Endothelial cell of umbilical vein (primary cell): ENCODE measurements at regions not wholly inside any gene's neighbourhood (a gene's known extent, or its start where the extent isn't known, plus 50 kb on each side); places are given as distances from the start of the nearest gene placed in this dataset.

ENCODE experiments used
- BruUV-seq: library from RNA; stranded (reverse); fragments of 400-500 nt; replicated peaks from 2 replicates; lab custom pipeline; 2021; lab: Mats Ljungman, UMichigan
- CTCF ChIA-PET: fragments of 300-600, 350-600 bp; sonication (Branson Sonifier 250); formaldehyde crosslinking; loops from one replicate; lab custom pipeline; 2021; ENCODE audit warnings: antibody characterized with exemption, inconsistent platforms; lab: Charles Lee
- POLR2A ChIA-PET: fragments of 300-600, 350-600 bp; sonication (Branson Sonifier 250); formaldehyde crosslinking; loops from one replicate; lab custom pipeline; 2021; ENCODE audit warnings: antibody characterized with exemption, inconsistent platforms; lab: Charles Lee
- DNase-seq: peaks from one replicate; pipeline ENCODE4 v3.0.0-alpha.2; 2011; ENCODE audit warnings: low read depth, low spot score
- FAIRE-seq: peaks from 2 replicates; lab custom pipeline; 2011; peaks lifted over from hg19 to GRCh38; lab: Jason Lieb, UNC
- H2AFZ ChIP-seq: 2 replicates; pipeline ENCODE4 v1.6.0; 2012; ENCODE audit warnings: low read depth, low read length, control low read depth, inconsistent platforms
- H3K27ac ChIP-seq: 2 replicates; pipeline ENCODE4 v1.5.1; 2011; ENCODE audit warnings: low read depth, mild to moderate bottlenecking, control low read depth, low read length, moderate library complexity; ENCODE audit not compliant: insufficient read depth
- H3K27me3 ChIP-seq, 2 experiments: 2 replicates each; pipeline versions ENCODE4 v1.6.0 to v1.6.1; 2011; ENCODE audit warnings: low read length in 2 of 2, mixed read lengths in 1 of 2; ENCODE audit not compliant: control insufficient read depth in 2 of 2, insufficient read depth in 2 of 2
- H3K36me3 ChIP-seq, 2 experiments: 2 replicates in 1 of 2; 3 replicates in 1 of 2; pipeline ENCODE4 v1.5.1; 2011; ENCODE audit warnings: low read length in 2 of 2, mild to moderate bottlenecking in 1 of 2, moderate library complexity in 1 of 2; ENCODE audit not compliant: control insufficient read depth in 2 of 2, insufficient read depth in 2 of 2; ENCODE audit errors: extremely low read depth in 1 of 2
- H3K4me1 ChIP-seq: 3 replicates; pipeline ENCODE4 v1.5.1; 2011; ENCODE audit warnings: mild to moderate bottlenecking, low read length; ENCODE audit not compliant: control insufficient read depth, insufficient read depth; ENCODE audit errors: extremely low read depth
- H3K4me2 ChIP-seq: 2 replicates; pipeline ENCODE4 v1.6.1; 2011; ENCODE audit warnings: low read length, control low read depth, mixed read lengths; ENCODE audit not compliant: insufficient read depth
- H3K4me3 ChIP-seq, 3 experiments: fragments of 200-600 bp in 1 of 3; sonication (generic), shearing (Covaris generic) in 1 of 3; replicated peaks in 1 of 3; 2 replicates each; pipeline ENCODE4 v1.5.1; 2011 to 2016; ENCODE audit warnings: control low read depth in 3 of 3, low read length in 3 of 3, mild to moderate bottlenecking in 2 of 3, inconsistent platforms in 1 of 3, low read depth in 1 of 3, moderate library complexity in 1 of 3; ENCODE audit not compliant: insufficient read depth in 1 of 3
- H3K79me2 ChIP-seq: 2 replicates; pipeline ENCODE4 v1.6.0; 2012; ENCODE audit warnings: low read length, inconsistent platforms; ENCODE audit not compliant: control insufficient read depth, insufficient read depth
- H3K9ac ChIP-seq: replicated peaks from 2 replicates; pipeline ENCODE3; 2011; ENCODE audit warnings: low read length, control low read depth; ENCODE audit not compliant: insufficient read depth; ENCODE audit errors: extremely low read depth
- H3K9me1 ChIP-seq: replicated peaks from 3 replicates; pipeline ENCODE4 v1.6.0; 2011; ENCODE audit warnings: mild to moderate bottlenecking, low read length; ENCODE audit not compliant: control insufficient read depth, insufficient read depth; ENCODE audit errors: extremely low read depth
- H3K9me3 ChIP-seq: replicated peaks from 2 replicates; pipeline ENCODE4 v1.5.1; 2012; ENCODE audit warnings: low read length, inconsistent platforms; ENCODE audit not compliant: control insufficient read depth, insufficient read depth
- H4K20me1 ChIP-seq: replicated peaks from 2 replicates; pipeline ENCODE3; 2011; ENCODE audit warnings: mild to moderate bottlenecking, low read length; ENCODE audit not compliant: control insufficient read depth, insufficient read depth; ENCODE audit errors: extremely low read depth
- EZH2 ChIP-seq: IDR thresholded peaks from 2 replicates; pipeline ENCODE4 v1.6.1; 2012; ENCODE audit warnings: borderline replicate concordance, low read depth, mild to moderate bottlenecking, moderate library complexity, low read length, inconsistent platforms; ENCODE audit not compliant: severe bottlenecking
- FOS ChIP-seq: IDR thresholded peaks from 2 replicates; pipeline ENCODE4 v1.6.1; 2011; ENCODE audit warnings: mild to moderate bottlenecking, low read length, moderate library complexity, borderline replicate concordance; ENCODE audit not compliant: insufficient read depth
- GATA2 ChIP-seq: IDR thresholded peaks from 2 replicates; pipeline ENCODE4 v1.7.0; 2011; ENCODE audit warnings: low read depth, mild to moderate bottlenecking, moderate library complexity, mixed read lengths, low read length; ENCODE audit not compliant: insufficient read length, insufficient read depth
- JUN ChIP-seq: IDR thresholded peaks from 2 replicates; pipeline ENCODE4 v1.6.1; 2011; ENCODE audit warnings: borderline replicate concordance, low read depth; ENCODE audit not compliant: insufficient read length, insufficient read depth
- MYC ChIP-seq: IDR thresholded peaks from one replicate; pipeline ENCODE4 v1.6.1; 2011; ENCODE audit warnings: mild to moderate bottlenecking, low read depth, low read length
- POLR2A ChIP-seq: IDR thresholded peaks from 2 replicates; pipeline ENCODE4 v1.6.1; 2012; ENCODE audit warnings: low read depth, mild to moderate bottlenecking, control low read depth, low read length
- POLR2AphosphoS5 ChIP-seq: IDR thresholded peaks from 2 replicates; pipeline ENCODE4 v1.6.1; 2012; ENCODE audit warnings: low read depth, mild to moderate bottlenecking, control low read depth, low read length, moderate library complexity; ENCODE audit not compliant: insufficient read depth
- dilution Hi-C: fragments of 300-500 bp; cut with MboI; formaldehyde crosslinking; loops from one replicate; pipeline ENCODE4 v1.15.0; 2019; ENCODE audit warnings: low sequenced_read_pairs; ENCODE audit not compliant: extremely low pct_ligation_motif_present
- intact Hi-C: fragments of 100-400 bp; cut with micrococcal nuclease; formaldehyde crosslinking; loops from one replicate; pipeline ENCODE4 v1.10.0; 2022
- TF ChIP-seq, protein P1 (sequence below): IDR thresholded peaks from 2 replicates; pipeline ENCODE4 v1.6.1; 2011; ENCODE audit not compliant: insufficient read depth, insufficient read length
- TF ChIP-seq, protein P2 (sequence below), 2 donors: IDR thresholded peaks; 1 replicate in 1 of 2; 2 replicates in 1 of 2; pipeline ENCODE4 v1.5.1; 2011; ENCODE audit warnings: low read length in 2 of 2, mild to moderate bottlenecking in 2 of 2, moderate library complexity in 2 of 2, control low read depth in 1 of 2, inconsistent platforms in 1 of 2, low read depth in 1 of 2; ENCODE audit not compliant: insufficient read depth in 1 of 2; ENCODE audit errors: extremely low read depth in 1 of 2

DNA sequence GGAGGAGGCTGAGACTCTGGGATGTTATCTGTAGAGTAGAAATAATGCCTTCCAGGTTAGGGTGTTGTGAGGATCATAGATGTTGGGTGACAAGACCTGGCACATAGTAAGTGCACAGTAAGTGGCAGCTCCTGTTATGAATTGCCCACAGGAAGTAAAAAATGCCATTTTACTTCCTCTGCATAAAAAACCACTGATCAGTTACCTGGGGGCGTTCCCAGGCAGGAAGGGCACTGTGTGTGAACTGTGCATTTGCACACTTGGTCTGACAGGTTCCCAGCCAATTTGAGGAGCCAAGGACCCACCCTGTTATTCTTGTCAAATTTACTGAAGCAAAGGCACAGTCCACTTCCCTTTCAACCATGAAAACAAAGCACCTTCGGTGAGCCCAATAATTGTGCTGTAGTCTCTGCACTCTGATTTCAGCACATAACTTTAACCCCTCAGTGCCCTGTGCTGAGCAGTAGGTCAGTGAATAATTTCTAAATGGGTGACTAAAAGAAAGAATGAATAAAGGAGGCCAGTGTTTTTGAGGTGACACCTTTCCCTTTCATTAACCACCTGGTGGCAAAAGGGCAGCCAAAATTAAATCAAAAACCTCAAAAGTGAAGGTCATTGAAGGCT, 85.8 kb upstream of the ARHGEF3 start:
- FAIRE-seq (no peak), DNase-seq (no peak)
- CTCF ChIA-PET: no interaction called here
- no peaks in the 10 kb centered on the region for H3K4me1 ChIP-seq
- H3K9ac ChIP-seq: no peak overlapping the region
- no peaks in the 10 kb centered on the region for H3K79me2 ChIP-seq
- POLR2A ChIA-PET: no interaction called here
- no peak overlapping the region for H2AFZ ChIP-seq
- no peak for TF ChIP-seq POLR2A
- TF ChIP-seq MYC: no peak
- TF ChIP-seq FOS: no peak
- TF ChIP-seq, protein P1, sequence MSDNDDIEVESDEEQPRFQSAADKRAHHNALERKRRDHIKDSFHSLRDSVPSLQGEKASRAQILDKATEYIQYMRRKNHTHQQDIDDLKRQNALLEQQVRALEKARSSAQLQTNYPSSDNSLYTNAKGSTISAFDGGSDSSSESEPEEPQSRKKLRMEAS: no peak
- TF ChIP-seq EZH2: no peak
- TF ChIP-seq POLR2AphosphoS5: no peak
- TF ChIP-seq, protein P2, sequence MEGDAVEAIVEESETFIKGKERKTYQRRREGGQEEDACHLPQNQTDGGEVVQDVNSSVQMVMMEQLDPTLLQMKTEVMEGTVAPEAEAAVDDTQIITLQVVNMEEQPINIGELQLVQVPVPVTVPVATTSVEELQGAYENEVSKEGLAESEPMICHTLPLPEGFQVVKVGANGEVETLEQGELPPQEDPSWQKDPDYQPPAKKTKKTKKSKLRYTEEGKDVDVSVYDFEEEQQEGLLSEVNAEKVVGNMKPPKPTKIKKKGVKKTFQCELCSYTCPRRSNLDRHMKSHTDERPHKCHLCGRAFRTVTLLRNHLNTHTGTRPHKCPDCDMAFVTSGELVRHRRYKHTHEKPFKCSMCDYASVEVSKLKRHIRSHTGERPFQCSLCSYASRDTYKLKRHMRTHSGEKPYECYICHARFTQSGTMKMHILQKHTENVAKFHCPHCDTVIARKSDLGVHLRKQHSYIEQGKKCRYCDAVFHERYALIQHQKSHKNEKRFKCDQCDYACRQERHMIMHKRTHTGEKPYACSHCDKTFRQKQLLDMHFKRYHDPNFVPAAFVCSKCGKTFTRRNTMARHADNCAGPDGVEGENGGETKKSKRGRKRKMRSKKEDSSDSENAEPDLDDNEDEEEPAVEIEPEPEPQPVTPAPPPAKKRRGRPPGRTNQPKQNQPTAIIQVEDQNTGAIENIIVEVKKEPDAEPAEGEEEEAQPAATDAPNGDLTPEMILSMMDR (IDR thresholded peaks at IDR 0.05; ENCODE audit: extremely low read depth in 1 of 2, insufficient read depth in 1 of 2, low read depth in 1 of 2, low read length in 2 of 2): no peak
- no peak for TF ChIP-seq GATA2
- no peak for TF ChIP-seq JUN
- no peaks in the 10 kb centered on the region for H3K9me1 ChIP-seq
- H4K20me1 ChIP-seq: no peaks in the 10 kb centered on the region
- no TSS peak for BruUV-seq
- intact Hi-C loops (no loop called here), dilution Hi-C loops (no loop called here)
- no peaks in the 10 kb centered on the region for H3K9me3 ChIP-seq
- no peak overlapping the region for H3K4me2 ChIP-seq
- no peaks in the 10 kb centered on the region for H3K27me3 ChIP-seq
- no peak overlapping the region for H3K27ac ChIP-seq
- no peak overlapping the region for H3K4me3 ChIP-seq
- H3K36me3 ChIP-seq: no peaks in the 10 kb centered on the region
